RWPE1 (cell line): ENCODE measurements at regions not wholly inside any gene's neighbourhood (a gene's known extent, or its start where the extent isn't known, plus 50 kb on each side); places are given as distances from the start of the nearest gene placed in this dataset.

Source experiments
- CTCF ChIA-PET: fragments of 350-600 bp; sonication (Branson Sonifier 250); formaldehyde crosslinking; extraction: SDS; loops from one replicate; lab custom pipeline; 2021; lab: Yijun Ruan, JAX
- POLR2A ChIA-PET: fragments of 400-600 bp; formaldehyde crosslinking; extraction: SDS; loops from one replicate; lab custom pipeline; 2020; ENCODE audit warnings: antibody characterized with exemption; ENCODE audit not compliant: low non-redundant PET; lab: Yijun Ruan, JAX
- DNase-seq: peaks from one replicate; pipeline ENCODE4 v3.0.0; 2012; ENCODE audit warnings: low spot score
- H3K27ac ChIP-seq: fragments of 450-650 bp; 2 replicates; pipeline ENCODE4 v1.5.1; 2017
- TF ChIP-seq, protein P1 (sequence below): fragments of 450-650 bp; conservative IDR thresholded peaks from 2 replicates; pipeline ENCODE4 v1.5.1; 2017; ENCODE audit warnings: low read depth, mild to moderate bottlenecking

DNA sequence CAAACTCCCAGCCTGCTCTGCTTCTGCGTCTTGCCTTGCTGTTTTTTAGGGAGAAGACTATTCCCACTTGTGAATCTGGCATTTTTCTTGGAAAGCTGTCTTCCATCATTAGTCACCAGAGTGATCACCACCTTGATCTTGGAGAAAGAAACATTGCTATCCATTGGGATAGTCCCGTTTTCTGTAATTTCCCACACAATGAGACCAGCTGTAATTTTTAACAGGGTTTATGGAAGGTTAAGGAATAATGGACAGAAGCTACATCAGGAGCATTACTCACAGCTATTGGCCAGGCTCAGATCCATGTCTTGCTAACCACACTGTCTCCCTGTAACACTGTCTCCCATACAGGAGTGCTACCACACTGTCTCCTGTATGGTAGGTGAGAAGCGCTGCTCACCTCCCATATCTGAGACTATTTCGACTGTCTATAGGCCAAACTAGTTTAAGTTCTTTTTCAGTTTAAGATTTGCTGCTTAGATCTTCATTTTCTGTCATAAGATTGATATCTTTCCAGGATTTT lies 523.0 kb downstream of the SPRY1 start:
- no peak for DNase-seq
- no peak overlapping the region for H3K27ac ChIP-seq
- POLR2A ChIA-PET = no interaction called here
- TF ChIP-seq, protein P1, sequence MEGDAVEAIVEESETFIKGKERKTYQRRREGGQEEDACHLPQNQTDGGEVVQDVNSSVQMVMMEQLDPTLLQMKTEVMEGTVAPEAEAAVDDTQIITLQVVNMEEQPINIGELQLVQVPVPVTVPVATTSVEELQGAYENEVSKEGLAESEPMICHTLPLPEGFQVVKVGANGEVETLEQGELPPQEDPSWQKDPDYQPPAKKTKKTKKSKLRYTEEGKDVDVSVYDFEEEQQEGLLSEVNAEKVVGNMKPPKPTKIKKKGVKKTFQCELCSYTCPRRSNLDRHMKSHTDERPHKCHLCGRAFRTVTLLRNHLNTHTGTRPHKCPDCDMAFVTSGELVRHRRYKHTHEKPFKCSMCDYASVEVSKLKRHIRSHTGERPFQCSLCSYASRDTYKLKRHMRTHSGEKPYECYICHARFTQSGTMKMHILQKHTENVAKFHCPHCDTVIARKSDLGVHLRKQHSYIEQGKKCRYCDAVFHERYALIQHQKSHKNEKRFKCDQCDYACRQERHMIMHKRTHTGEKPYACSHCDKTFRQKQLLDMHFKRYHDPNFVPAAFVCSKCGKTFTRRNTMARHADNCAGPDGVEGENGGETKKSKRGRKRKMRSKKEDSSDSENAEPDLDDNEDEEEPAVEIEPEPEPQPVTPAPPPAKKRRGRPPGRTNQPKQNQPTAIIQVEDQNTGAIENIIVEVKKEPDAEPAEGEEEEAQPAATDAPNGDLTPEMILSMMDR = no peak
- CTCF ChIA-PET = no interaction called here

DNA sequence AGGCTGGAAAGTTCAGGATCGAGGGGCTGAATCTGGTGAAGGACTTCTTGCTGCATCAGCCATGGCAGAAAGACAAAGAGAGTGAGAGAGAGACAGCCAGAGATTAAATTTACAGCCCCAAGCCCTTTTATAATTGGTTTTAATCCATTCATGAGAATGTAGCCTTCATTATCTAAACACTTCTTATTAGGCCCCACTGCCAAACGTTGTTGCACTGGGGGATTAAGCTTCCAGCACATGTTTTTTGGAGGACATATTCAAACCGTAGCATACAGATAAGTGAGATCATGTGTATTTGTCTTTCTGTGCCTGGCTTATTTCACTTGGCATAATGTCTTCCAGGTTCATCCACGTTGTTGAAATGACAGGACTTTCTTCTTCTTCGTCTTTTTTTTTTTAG lies 524.7 kb downstream of the SPRY1 start:
- TF ChIP-seq, protein P1 = no peak
- ChIA-PET POLR2A (no interaction called here), CTCF (no interaction called here)
- no peak overlapping the region for H3K27ac ChIP-seq
- DNase-seq = no peak

DNA sequence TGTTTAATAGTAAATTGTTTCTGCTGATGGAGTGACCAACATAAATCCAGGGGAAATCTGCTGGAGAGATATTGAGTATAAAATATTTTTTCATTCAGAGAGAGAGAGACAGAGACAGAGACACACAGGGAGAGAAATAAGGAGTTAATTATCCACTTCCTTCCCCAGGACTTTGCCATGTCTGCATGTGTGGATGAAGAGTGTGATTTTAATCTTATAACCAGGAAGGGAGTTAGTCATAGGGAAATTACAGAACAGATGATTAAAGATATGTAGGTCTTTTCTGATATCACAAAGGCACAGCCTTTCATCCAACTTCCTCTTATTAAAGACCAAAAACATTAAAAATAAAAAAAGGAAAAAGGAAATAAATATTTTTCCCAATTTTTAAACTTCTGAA lies 526.3 kb downstream of the SPRY1 start:
- TF ChIP-seq, protein P1 = no peak
- ChIA-PET POLR2A (no interaction called here), CTCF (interaction anchor here (0.7 kb wide), 1 partner anchor 151 kb away, joined by 5 read pairs; no protein-coding TSS in a partner anchor)
- DNase-seq = no peak
- no peak overlapping the region for H3K27ac ChIP-seq

DNA sequence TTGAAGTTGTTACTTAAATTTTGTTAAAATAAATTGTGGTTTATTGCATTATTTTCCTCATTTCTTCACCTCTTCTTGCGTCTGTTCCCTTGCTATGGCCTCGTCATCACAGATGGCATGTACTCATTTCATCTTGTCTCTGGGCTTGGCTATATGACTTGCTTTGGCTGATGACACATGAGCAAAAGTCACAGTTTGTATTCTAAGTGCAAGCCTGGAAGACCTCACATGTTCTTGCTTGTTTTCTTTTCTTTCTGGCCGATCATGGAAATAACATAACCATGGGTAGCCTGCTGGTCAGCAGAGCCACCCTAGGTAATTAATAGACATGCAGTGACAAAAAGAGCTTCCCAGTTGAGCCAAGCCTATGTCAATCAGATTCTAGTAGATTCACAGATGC lies 527.9 kb downstream of the SPRY1 start:
- TF ChIP-seq, protein P1 = no peak
- POLR2A ChIA-PET = no interaction called here
- CTCF ChIA-PET = no interaction called here
- no peak for DNase-seq
- no peak overlapping the region for H3K27ac ChIP-seq

DNA sequence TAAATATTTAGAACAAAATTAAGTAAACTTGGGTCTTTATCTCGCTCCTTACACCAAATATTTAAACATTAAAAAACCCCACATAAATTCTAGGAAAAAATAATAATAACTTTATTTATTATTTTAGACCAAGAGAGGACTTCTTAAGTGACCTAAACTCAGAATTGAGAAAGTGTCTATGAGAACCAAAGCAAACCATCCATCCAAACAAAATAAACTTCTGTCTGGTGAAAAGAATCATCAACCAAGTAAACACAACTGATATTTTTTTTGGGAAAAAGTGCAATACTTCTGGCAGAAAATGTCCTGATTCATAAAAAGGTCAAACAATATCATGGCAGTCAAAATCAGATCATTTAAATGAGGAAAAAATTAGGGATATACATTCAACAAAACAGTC lies 533.0 kb downstream of the SPRY1 start:
- TF ChIP-seq, protein P1 = no peak
- ChIA-PET POLR2A (no interaction called here), CTCF (no interaction called here)
- H3K27ac ChIP-seq = no peak overlapping the region
- DNase-seq = no peak

DNA sequence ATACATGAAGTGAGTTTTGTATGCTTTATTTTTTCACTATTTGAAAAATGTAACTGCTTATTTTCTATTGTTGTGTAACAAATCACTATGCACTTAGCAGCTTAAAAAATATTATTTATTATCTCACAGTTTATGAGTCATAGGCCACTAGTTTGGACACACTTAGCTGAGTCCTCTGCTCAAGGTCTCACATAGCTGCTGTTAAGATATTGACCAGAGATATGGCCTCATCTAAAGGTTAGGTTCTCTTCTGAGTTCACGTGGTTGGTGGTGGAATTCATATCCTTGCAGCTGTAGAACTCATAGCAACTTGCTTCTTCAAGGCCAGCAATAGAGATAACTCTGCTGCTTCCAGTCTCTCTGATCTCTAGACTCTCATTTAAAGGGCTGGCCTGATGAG lies 534.4 kb downstream of the SPRY1 start:
- TF ChIP-seq, protein P1 = no peak
- ChIA-PET POLR2A (no interaction called here), CTCF (interaction anchor here (0.6 kb wide), 1 partner anchor 30 kb away, joined by 3 read pairs; no protein-coding TSS in a partner anchor)
- no peak for DNase-seq
- no peak overlapping the region for H3K27ac ChIP-seq
